Tibial nerve (tissue), 4 donors: ENCODE measurements at regions not wholly inside any gene's neighbourhood (a gene's known extent, or its start where the extent isn't known, plus 50 kb on each side); places are given as distances from the start of the nearest gene placed in this dataset.

ENCODE experiments used
- DNase-seq, 2 donors: peaks; one replicate each; pipeline ENCODE4 v3.0.0-alpha.2; 2019; ENCODE audit warnings: low spot score in 2 of 2
- H3K27ac ChIP-seq, 4 donors: fragments of 200-600 bp; sonication (generic) in 3 of 4; one replicate each; pipeline ENCODE4 v1.5.1; 2017 to 2019; ENCODE audit warnings: mild to moderate bottlenecking in 1 of 4
- H3K27me3 ChIP-seq, 2 donors: fragments of 200-600 bp; sonication (generic) in 1 of 2; one replicate each; pipeline versions ENCODE4 v1.5.1 to v1.6.0; 2017 to 2019
- H3K36me3 ChIP-seq, 3 donors: fragments of 200-600 bp; sonication (generic); one replicate each; pipeline ENCODE4 v1.5.1; 2018 to 2019
- H3K4me1 ChIP-seq, 4 donors: fragments of 200-600 bp; sonication (generic) in 3 of 4; one replicate each; pipeline ENCODE4 v1.5.1; 2017 to 2019
- H3K4me3 ChIP-seq, 4 donors: fragments of 200-600 bp; sonication (generic) in 3 of 4; one replicate each; pipeline ENCODE4 v1.5.1; 2017 to 2019; ENCODE audit warnings: mild to moderate bottlenecking in 1 of 4, moderate library complexity in 1 of 4
- H3K9me3 ChIP-seq, 4 donors: fragments of 200-600 bp; sonication (generic) in 3 of 4; one replicate each; pipeline ENCODE4 v1.5.1; 2017 to 2019
- CTCF ChIP-seq, 5 experiments: fragments of 200-600 bp in 3 of 5; fragments of 450-650 bp in 2 of 5; sonication (generic) in 3 of 5; IDR thresholded peaks; one replicate each; pipeline ENCODE4 v1.5.1; 2016 to 2019; ENCODE audit warnings: antibody characterized with exemption in 5 of 5, mild to moderate bottlenecking in 3 of 5, moderate library complexity in 2 of 5
- EP300 ChIP-seq, 2 donors: sonication (generic); formaldehyde crosslinking; IDR thresholded peaks; one replicate each; pipeline ENCODE4 v1.6.1; 2017; ENCODE audit warnings: antibody characterized with exemption in 2 of 2, mild to moderate bottlenecking in 1 of 2
- POLR2A ChIP-seq, 2 donors: fragments of 450-650 bp; IDR thresholded peaks; one replicate each; pipeline ENCODE4 v1.6.1; 2017; ENCODE audit warnings: antibody characterized with exemption in 2 of 2, mild to moderate bottlenecking in 2 of 2, moderate library complexity in 2 of 2
- WGBS, 2 donors: methylation state at CpG; one replicate each; pipeline ENCODE4 v1.1.5; 2018; 5-methylcytosine and 5-hydroxymethylcytosine counted together

DNA sequence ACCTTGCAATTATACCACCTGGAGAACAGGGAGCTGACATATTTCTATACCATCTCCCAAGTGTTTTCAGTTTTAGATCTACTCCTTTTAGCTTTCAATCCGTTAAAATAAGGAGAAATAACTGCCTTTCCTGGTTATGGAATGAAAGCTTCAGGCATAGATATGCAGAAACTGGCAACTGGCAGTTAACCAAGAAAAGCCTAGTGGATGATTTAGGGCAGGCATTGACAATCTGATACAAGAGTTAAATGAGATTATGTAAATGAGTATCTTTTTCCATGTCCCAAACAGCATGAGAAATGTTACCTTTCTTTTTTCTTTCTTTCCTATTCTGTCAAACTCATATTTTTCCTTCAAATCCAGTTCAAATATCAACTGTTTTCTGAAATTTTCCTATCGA, 689.1 kb upstream of the DPPA4 start:
- Histone ChIP-seq H3K27me3 (no peaks in the 10 kb centered on the region), H3K36me3 (no peaks in the 10 kb centered on the region), H3K9me3 (no peaks in the 10 kb centered on the region), H3K27ac (no peak overlapping the region), H3K4me3 (no peak overlapping the region), H3K4me1 (no peaks in the 10 kb centered on the region)
- 71 to 83% methylated on average over 2 of the region's 2 CpGs for WGBS, 2 donors
- no peak for DNase-seq
- TF ChIP-seq CTCF (IDR thresholded peaks at IDR 0.05) (no peak), EP300 (IDR thresholded peaks at IDR 0.05) (no peak), POLR2A (IDR thresholded peaks at IDR 0.05) (no peak)

- no peaks in the 10 kb centered on the region for H3K27me3 ChIP-seq
- H3K4me3 ChIP-seq = no peak overlapping the region
- TF ChIP-seq EP300 (IDR thresholded peaks at IDR 0.05) (no peak), POLR2A (IDR thresholded peaks at IDR 0.05) (no peak), CTCF (IDR thresholded peaks at IDR 0.05) (no peak)
- H3K27ac ChIP-seq = no peak overlapping the region
- 58 to 63% methylated on average over 4 of the region's 4 CpGs for WGBS, 2 donors
- H3K4me1 ChIP-seq = no peaks in the 10 kb centered on the region
- no peaks in the 10 kb centered on the region for H3K36me3 ChIP-seq
- no peaks in the 10 kb centered on the region for H3K9me3 ChIP-seq
- DNase-seq = no peak
Measured at GRCh38 chr3:110027446-110028080, 690.2 kb upstream of the DPPA4 start.

DNA sequence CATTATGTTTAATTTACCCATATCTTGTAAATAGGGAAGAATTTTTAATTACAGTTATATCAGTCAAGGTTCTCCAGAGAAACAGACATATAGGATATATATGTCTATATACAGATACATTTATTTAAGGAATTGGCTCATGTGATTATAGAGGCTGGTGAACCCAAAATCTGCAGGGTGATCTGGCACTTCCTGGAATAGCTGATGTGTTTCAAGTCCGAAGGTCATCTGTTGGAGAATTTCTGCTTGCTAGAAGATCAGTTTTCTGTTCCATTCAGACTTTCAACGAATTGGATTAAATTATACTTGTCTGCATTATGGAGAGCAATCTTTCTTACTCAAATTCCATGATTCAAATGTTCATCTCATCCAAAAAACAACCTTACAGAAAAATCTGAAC, 694.6 kb upstream of the DPPA4 start:
- H3K4me1 ChIP-seq = no peaks in the 10 kb centered on the region
- no peaks in the 10 kb centered on the region for H3K9me3 ChIP-seq

DNA sequence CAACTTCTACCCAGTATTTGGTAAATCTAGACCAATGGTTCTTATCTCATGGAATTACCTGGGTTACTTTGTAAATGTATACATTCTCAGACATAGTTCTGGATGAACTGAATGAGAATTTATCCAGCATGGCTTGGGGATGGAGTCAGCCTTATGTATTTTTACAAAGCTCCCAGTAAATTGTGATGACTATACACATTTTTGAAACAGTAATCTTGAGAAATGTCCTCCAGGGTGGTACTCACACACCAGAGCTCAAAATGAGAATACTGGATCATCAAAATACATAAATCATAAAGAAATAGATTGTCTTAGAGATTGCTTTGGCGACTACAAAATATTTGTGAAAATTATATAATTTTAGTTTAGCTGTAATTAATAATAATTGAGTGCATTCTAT, 722.1 kb upstream of the DPPA4 start:
- TF ChIP-seq EP300 (IDR thresholded peaks at IDR 0.05) = no peak
- Histone ChIP-seq H3K4me1 (no peaks in the 10 kb centered on the region), H3K27me3 (no peaks in the 10 kb centered on the region), H3K27ac (no peak overlapping the region), H3K4me3 (no peak overlapping the region), H3K36me3 (no peaks in the 10 kb centered on the region), H3K9me3 (no peaks in the 10 kb centered on the region)
- DNase-seq = no peak
- WGBS, 2 donors = 80 to 89% methylated on average over 1 of the region's 1 CpG

More for the DNA sequence above, 694.6 kb upstream of the DPPA4 start:
- Histone ChIP-seq H3K4me3 (no peak overlapping the region), H3K27me3 (no peaks in the 10 kb centered on the region), H3K36me3 (no peaks in the 10 kb centered on the region), H3K27ac (no peak overlapping the region)
- no peak for TF ChIP-seq POLR2A (IDR thresholded peaks at IDR 0.05)
- no peak for TF ChIP-seq CTCF (IDR thresholded peaks at IDR 0.05)
- TF ChIP-seq EP300 (IDR thresholded peaks at IDR 0.05) = no peak
- DNase-seq = no peak
- 71 to 72% methylated on average over 2 of the region's 2 CpGs for WGBS, 2 donors

GRCh38 chr3:110062716-110063115, 725.4 kb upstream of the DPPA4 start:
- no peak overlapping the region for H3K4me3 ChIP-seq
- TF ChIP-seq POLR2A (IDR thresholded peaks at IDR 0.05) (no peak), CTCF (IDR thresholded peaks at IDR 0.05) (no peak), EP300 (IDR thresholded peaks at IDR 0.05) (no peak)

DNA sequence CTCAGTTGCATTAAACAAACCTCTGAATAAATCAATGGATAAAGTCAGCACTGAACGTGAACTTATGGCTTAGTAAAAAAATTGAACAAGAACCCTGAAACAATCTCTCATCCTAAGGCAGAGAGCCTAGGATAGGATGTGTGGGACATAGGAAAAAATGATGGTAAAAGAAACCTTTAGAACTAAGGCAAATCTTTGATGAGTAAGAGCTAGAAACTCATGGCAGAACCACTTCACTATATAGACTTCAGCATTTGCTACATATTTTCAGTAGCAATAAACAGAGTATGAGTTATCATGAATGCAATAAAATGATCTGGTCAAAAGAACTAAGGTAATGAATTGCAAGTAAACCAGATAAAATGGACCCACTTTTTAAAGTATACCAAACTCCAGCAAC, 725.8 kb upstream of the DPPA4 start:
- no peak overlapping the region for H3K27ac ChIP-seq
- H3K27me3 ChIP-seq = no peaks in the 10 kb centered on the region
- WGBS, 2 donors = 43 to 46% methylated on average over 1 of the region's 1 CpG
- no peaks in the 10 kb centered on the region for H3K4me1 ChIP-seq
- DNase-seq = no peak
- H3K9me3 ChIP-seq = no peaks in the 10 kb centered on the region
- H3K36me3 ChIP-seq = no peaks in the 10 kb centered on the region
- H3K4me3 ChIP-seq = no peak overlapping the region
- TF ChIP-seq EP300 (IDR thresholded peaks at IDR 0.05) = no peak

More at GRCh38 chr3:110062716-110063115, 725.4 kb upstream of the DPPA4 start:
- Histone ChIP-seq H3K4me1 (no peaks in the 10 kb centered on the region), H3K27me3 (no peaks in the 10 kb centered on the region), H3K36me3 (no peaks in the 10 kb centered on the region), H3K9me3 (no peaks in the 10 kb centered on the region), H3K27ac (no peak overlapping the region)
- no peak for DNase-seq
